ENCODE measurements at regions not wholly inside any gene's neighbourhood (a gene's known extent, or its start where the extent isn't known, plus 50 kb on each side); places are given as distances from the start of the nearest gene placed in this dataset.

DNA sequence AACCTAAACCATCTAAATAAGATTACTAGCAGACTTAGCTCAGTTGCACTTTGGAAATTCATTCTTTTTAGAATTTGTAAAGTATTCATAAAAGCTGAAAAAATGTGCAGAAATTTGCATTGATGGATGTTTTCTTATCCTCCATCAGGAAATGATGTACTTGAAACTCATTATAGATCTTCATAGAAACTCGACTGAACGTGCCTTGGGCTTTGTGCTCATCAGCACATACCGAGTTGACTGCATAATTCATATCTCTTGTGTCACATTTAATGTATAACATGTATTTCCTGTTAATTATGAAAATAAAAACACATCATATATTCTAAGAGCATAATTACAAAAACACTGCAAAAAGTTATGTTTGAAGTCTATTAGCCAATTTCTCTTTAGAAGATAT lies 290.9 kb upstream of the NR5A2 start:
- TF ChIP-seq, protein P1, sequence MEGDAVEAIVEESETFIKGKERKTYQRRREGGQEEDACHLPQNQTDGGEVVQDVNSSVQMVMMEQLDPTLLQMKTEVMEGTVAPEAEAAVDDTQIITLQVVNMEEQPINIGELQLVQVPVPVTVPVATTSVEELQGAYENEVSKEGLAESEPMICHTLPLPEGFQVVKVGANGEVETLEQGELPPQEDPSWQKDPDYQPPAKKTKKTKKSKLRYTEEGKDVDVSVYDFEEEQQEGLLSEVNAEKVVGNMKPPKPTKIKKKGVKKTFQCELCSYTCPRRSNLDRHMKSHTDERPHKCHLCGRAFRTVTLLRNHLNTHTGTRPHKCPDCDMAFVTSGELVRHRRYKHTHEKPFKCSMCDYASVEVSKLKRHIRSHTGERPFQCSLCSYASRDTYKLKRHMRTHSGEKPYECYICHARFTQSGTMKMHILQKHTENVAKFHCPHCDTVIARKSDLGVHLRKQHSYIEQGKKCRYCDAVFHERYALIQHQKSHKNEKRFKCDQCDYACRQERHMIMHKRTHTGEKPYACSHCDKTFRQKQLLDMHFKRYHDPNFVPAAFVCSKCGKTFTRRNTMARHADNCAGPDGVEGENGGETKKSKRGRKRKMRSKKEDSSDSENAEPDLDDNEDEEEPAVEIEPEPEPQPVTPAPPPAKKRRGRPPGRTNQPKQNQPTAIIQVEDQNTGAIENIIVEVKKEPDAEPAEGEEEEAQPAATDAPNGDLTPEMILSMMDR (conservative IDR thresholded peaks at IDR 0.05; ENCODE audit: low read depth, low read length) = no peak
- no peak for TF ChIP-seq EZH2 (IDR thresholded peaks at IDR 0.05; ENCODE audit: borderline replicate concordance, low read depth, low read length, poor library complexity, severe bottlenecking)
- Histone ChIP-seq H3K27me3 (replicated peaks; ENCODE audit: insufficient read depth, low read depth, low read length, poor library complexity) (peaks cover 64% of the 10 kb centered on the region), H3K36me3 (ENCODE audit: insufficient read depth, low read length, poor library complexity, severe bottlenecking) (no peaks in the 10 kb centered on the region), H3K4me1 (ENCODE audit: insufficient read depth, low read length, poor library complexity, severe bottlenecking) (peaks cover 36% of the 10 kb centered on the region), H3K9me3 (ENCODE audit: low read depth, low read length, poor library complexity, severe bottlenecking) (no peaks in the 10 kb centered on the region), H3K4me3 (ENCODE audit: low read depth, low read length, poor library complexity, severe bottlenecking) (no peak overlapping the region), H3K27ac (ENCODE audit: low read depth, low read length, poor library complexity, severe bottlenecking) (no peak overlapping the region)
- intact Hi-C loops (cut with micrococcal nuclease; ENCODE audit: unreplicated experiment) = loop anchor here (5.0 kb wide), 1 partner anchor 49 kb away; no protein-coding TSS in a partner anchor
- ChIA-PET CTCF (no interaction called here), POLR2A (ENCODE audit: low non-redundant PET) (no interaction called here)
- no TSS peak for BruUV-seq (replicated peaks)
- peak; percentile 87 for DNase-seq (ENCODE audit: low spot score)

DNA sequence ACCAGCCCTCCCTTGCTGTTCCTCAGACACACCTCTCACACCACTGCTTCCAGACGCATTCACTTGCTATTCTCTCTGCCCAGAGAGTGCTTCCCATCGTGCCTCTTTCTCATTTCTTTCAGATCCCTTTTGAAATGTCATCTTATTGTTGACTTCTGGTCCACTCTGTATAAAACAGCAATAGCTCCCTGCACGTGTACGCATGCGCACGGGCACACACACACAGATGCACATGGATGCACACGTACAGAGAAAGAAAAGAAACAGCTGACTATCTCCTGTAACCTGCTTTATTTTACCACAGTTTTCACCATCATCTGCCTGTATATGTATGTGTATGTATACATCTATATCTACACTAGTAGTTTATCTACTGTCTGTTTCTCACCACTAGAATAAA lies 285.9 kb upstream of the NR5A2 start:
- peaks cover 9% of the 10 kb centered on the region for H3K4me1 ChIP-seq (ENCODE audit: insufficient read depth, low read length, poor library complexity, severe bottlenecking)
- no peak for TF ChIP-seq EZH2 (IDR thresholded peaks at IDR 0.05; ENCODE audit: borderline replicate concordance, low read depth, low read length, poor library complexity, severe bottlenecking)
- TF ChIP-seq, protein P1 (conservative IDR thresholded peaks at IDR 0.05; ENCODE audit: low read depth, low read length) = no peak
- no peak for DNase-seq (ENCODE audit: low spot score)
- no peak overlapping the region for H3K4me3 ChIP-seq (ENCODE audit: low read depth, low read length, poor library complexity, severe bottlenecking)
- CTCF ChIA-PET = interaction anchor here (1.6 kb wide), 1 partner anchor 11 kb away, joined by 3 read pairs; no protein-coding TSS in a partner anchor
- intact Hi-C loops (cut with micrococcal nuclease; ENCODE audit: unreplicated experiment) = no loop called here
- peaks cover 92% of the 10 kb centered on the region for H3K27me3 ChIP-seq (replicated peaks; ENCODE audit: insufficient read depth, low read depth, low read length, poor library complexity)
- POLR2A ChIA-PET (ENCODE audit: low non-redundant PET) = no interaction called here
- H3K27ac ChIP-seq (ENCODE audit: low read depth, low read length, poor library complexity, severe bottlenecking) = no peak overlapping the region
- H3K9me3 ChIP-seq (ENCODE audit: low read depth, low read length, poor library complexity, severe bottlenecking) = no peaks in the 10 kb centered on the region
- H3K36me3 ChIP-seq (ENCODE audit: insufficient read depth, low read length, poor library complexity, severe bottlenecking) = no peaks in the 10 kb centered on the region
- BruUV-seq (replicated peaks) = no TSS peak

DNA sequence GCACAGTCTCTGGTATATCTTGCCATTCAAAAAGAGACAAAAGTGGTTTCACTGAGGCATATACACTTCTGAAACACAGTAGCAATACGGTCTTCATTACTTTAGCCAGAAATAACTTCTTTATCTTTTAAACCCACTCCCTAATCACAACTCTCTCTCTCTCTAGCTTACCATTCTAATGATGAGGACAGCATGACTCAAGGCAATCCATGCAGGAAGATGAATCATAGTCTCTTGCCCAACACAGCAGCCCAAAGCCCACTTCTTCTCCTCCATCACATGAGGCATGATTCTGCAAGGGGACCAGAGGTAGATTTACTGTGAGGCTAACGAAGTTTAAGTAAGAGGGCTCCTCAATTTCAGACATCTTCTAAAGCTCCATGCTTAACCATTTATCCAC lies 285.0 kb upstream of the NR5A2 start:
- no peaks in the 10 kb centered on the region for H3K9me3 ChIP-seq (ENCODE audit: low read depth, low read length, poor library complexity, severe bottlenecking)
- intact Hi-C loops (cut with micrococcal nuclease; ENCODE audit: unreplicated experiment) = no loop called here
- TF ChIP-seq, protein P1 (conservative IDR thresholded peaks at IDR 0.05; ENCODE audit: low read depth, low read length) = no peak
- TF ChIP-seq EZH2 (IDR thresholded peaks at IDR 0.05; ENCODE audit: borderline replicate concordance, low read depth, low read length, poor library complexity, severe bottlenecking) = no peak
- BruUV-seq (replicated peaks) = no TSS peak
- peak; percentile 47 for DNase-seq (ENCODE audit: low spot score)
- no peaks in the 10 kb centered on the region for H3K36me3 ChIP-seq (ENCODE audit: insufficient read depth, low read length, poor library complexity, severe bottlenecking)
- CTCF ChIA-PET = interaction anchor here (1.6 kb wide), 1 partner anchor 12 kb away, joined by 3 read pairs; no protein-coding TSS in a partner anchor
- peaks cover 1% of the 10 kb centered on the region for H3K4me1 ChIP-seq (ENCODE audit: insufficient read depth, low read length, poor library complexity, severe bottlenecking)
- peaks cover 100% of the 10 kb centered on the region for H3K27me3 ChIP-seq (replicated peaks; ENCODE audit: insufficient read depth, low read depth, low read length, poor library complexity)
- H3K27ac ChIP-seq (ENCODE audit: low read depth, low read length, poor library complexity, severe bottlenecking) = no peak overlapping the region
- POLR2A ChIA-PET (ENCODE audit: low non-redundant PET) = no interaction called here
- H3K4me3 ChIP-seq (ENCODE audit: low read depth, low read length, poor library complexity, severe bottlenecking) = no peak overlapping the region

Data from A673 (cell line).